IMR-90 (cell line): ENCODE measurements at regions not wholly inside any gene's neighbourhood (a gene's known extent, or its start where the extent isn't known, plus 50 kb on each side); places are given as distances from the start of the nearest gene placed in this dataset.

Experiments
- ATAC-seq: fragments of 200-7000 bp; cut with Tn5 transposase; 2 replicates; pipeline ENCODE4 v1.9.1; 2020; ENCODE audit warnings: low read depth, mild to moderate bottlenecking, moderate library complexity
- BruUV-seq: library from RNA; stranded (reverse); fragments of 400-500 nt; replicated peaks from 2 replicates; lab custom pipeline; 2021; lab: Mats Ljungman, UMichigan
- CTCF ChIA-PET: fragments of 300-600 bp; formaldehyde crosslinking; extraction: SDS; loops from one replicate; lab custom pipeline; 2021; ENCODE audit warnings: antibody characterized with exemption; lab: Yijun Ruan, JAX
- POLR2A ChIA-PET: fragments of 300-600 bp; sonication (Branson Sonifier 250); formaldehyde crosslinking; loops from one replicate; lab custom pipeline; 2022; ENCODE audit warnings: antibody characterized with exemption; ENCODE audit not compliant: unreplicated experiment; lab: Charles Lee
- DNase-seq: peaks from one replicate; pipeline ENCODE4 v3.0.0; 2013
- H2AFZ ChIP-seq: replicated peaks from 2 replicates; pipeline ENCODE3; 2013; ENCODE audit warnings: low read length, mild to moderate bottlenecking; ENCODE audit not compliant: poor library complexity
- H2AK5ac ChIP-seq: 2 replicates; pipeline ENCODE4 v1.6.1; 2013; ENCODE audit warnings: low read depth, low read length, inconsistent platforms
- H2AK9ac ChIP-seq: replicated peaks from 2 replicates; pipeline ENCODE3; 2013; ENCODE audit warnings: mild to moderate bottlenecking, low read depth, low read length, moderate library complexity; ENCODE audit not compliant: poor library complexity
- H2BK120ac ChIP-seq: 2 replicates; pipeline ENCODE4 v1.6.1; 2013; ENCODE audit warnings: low read depth, low read length, inconsistent platforms
- H2BK15ac ChIP-seq: 3 replicates; pipeline ENCODE4 v1.6.1; 2013; ENCODE audit warnings: low read depth, low read length, inconsistent platforms
- H2BK20ac ChIP-seq: 2 replicates; pipeline ENCODE4 v1.6.1; 2013; ENCODE audit warnings: low read depth, mild to moderate bottlenecking, inconsistent platforms, low read length, moderate library complexity
- H2BK5ac ChIP-seq: 2 replicates; pipeline ENCODE4 v1.6.1; 2013; ENCODE audit warnings: mild to moderate bottlenecking, low read depth, low read length, inconsistent platforms; ENCODE audit not compliant: poor library complexity, severe bottlenecking
- H3K14ac ChIP-seq: replicated peaks from 2 replicates; pipeline ENCODE4 v1.6.1; 2013; ENCODE audit warnings: low read depth, low read length, inconsistent platforms
- H3K18ac ChIP-seq: 2 replicates; pipeline ENCODE4 v1.6.1; 2013; ENCODE audit warnings: low read depth, low read length, control low read depth
- H3K23ac ChIP-seq: 2 replicates; pipeline ENCODE4 v1.6.1; 2013; ENCODE audit warnings: low read depth, low read length, inconsistent platforms
- H3K27ac ChIP-seq: 2 replicates; pipeline ENCODE4 v1.5.1; 2013; ENCODE audit warnings: mild to moderate bottlenecking, control low read depth, low read length; ENCODE audit not compliant: insufficient read depth
- H3K27me3 ChIP-seq: 2 replicates; pipeline ENCODE4 v1.6.1; 2013; ENCODE audit warnings: low read length; ENCODE audit not compliant: control insufficient read depth, insufficient read depth
- H3K36me3 ChIP-seq: 2 replicates; pipeline ENCODE4 v1.6.1; 2013; ENCODE audit warnings: low read length, mixed read lengths; ENCODE audit not compliant: control insufficient read depth, insufficient read depth
- H3K4ac ChIP-seq: 2 replicates; pipeline ENCODE4 v1.6.1; 2013; ENCODE audit warnings: low read depth, low read length, inconsistent platforms
- H3K4me1 ChIP-seq: 2 replicates; pipeline ENCODE4 v1.6.1; 2013; ENCODE audit warnings: low read length, mixed read lengths; ENCODE audit not compliant: control insufficient read depth, insufficient read depth
- H3K4me2 ChIP-seq: 2 replicates; pipeline ENCODE4 v1.6.1; 2013; ENCODE audit warnings: low read depth, mild to moderate bottlenecking, control low read depth, low read length, moderate library complexity
- H3K4me3 ChIP-seq: 2 replicates; pipeline ENCODE4 v1.5.1; 2013; ENCODE audit warnings: low read depth, mild to moderate bottlenecking, control low read depth, low read length, moderate library complexity; ENCODE audit not compliant: insufficient read depth
- H3K56ac ChIP-seq: 2 replicates; pipeline ENCODE4 v1.6.1; 2013; ENCODE audit warnings: low read length, inconsistent platforms; ENCODE audit not compliant: insufficient read depth; ENCODE audit errors: extremely low read depth
- H3K79me1 ChIP-seq, 2 experiments: 2 replicates each; pipeline ENCODE4 v1.6.1; 2013; ENCODE audit warnings: low read length in 2 of 2, inconsistent platforms in 1 of 2, low read depth in 1 of 2
- H3K9ac ChIP-seq: 2 replicates; pipeline ENCODE4 v1.6.1; 2013; ENCODE audit warnings: low read depth, low read length, control low read depth
- H3K9me1 ChIP-seq: 2 replicates; pipeline ENCODE4 v1.6.1; 2013; ENCODE audit warnings: low read length, inconsistent platforms; ENCODE audit not compliant: insufficient read depth
- H3K9me3 ChIP-seq: 2 replicates; pipeline ENCODE4 v1.6.1; 2013; ENCODE audit warnings: low read length; ENCODE audit not compliant: control insufficient read depth, insufficient read depth
- H4K20me1 ChIP-seq: 2 replicates; pipeline ENCODE4 v1.6.1; 2013; ENCODE audit warnings: low read length, inconsistent platforms; ENCODE audit not compliant: insufficient read depth
- H4K5ac ChIP-seq: 2 replicates; pipeline ENCODE4 v1.6.1; 2013; ENCODE audit warnings: mild to moderate bottlenecking, low read depth, low read length, control low read depth
- H4K8ac ChIP-seq, 2 experiments: 2 replicates each; pipeline ENCODE4 v1.6.1; 2013; ENCODE audit warnings: low read depth in 2 of 2, low read length in 2 of 2, control low read depth in 1 of 2, inconsistent platforms in 1 of 2
- H4K91ac ChIP-seq: 2 replicates; pipeline ENCODE4 v1.6.1; 2013; ENCODE audit warnings: low read depth, low read length, inconsistent platforms; ENCODE audit not compliant: insufficient read depth
- BHLHE40 ChIP-seq: fragments of 150-350 bp; IDR thresholded peaks from 2 replicates; pipeline ENCODE4 v1.6.1; 2016; ENCODE audit warnings: mild to moderate bottlenecking, low read depth, low read length
- CEBPB ChIP-seq: IDR thresholded peaks from 2 replicates; pipeline ENCODE4 v1.6.1; 2012; ENCODE audit warnings: low read depth, low read length, improper control_type of control experiment
- CHD1 ChIP-seq: IDR thresholded peaks from 2 replicates; pipeline ENCODE4 v1.6.1; 2012; ENCODE audit warnings: low read depth, low read length, improper control_type of control experiment
- MAFK ChIP-seq: IDR thresholded peaks from 2 replicates; pipeline ENCODE4 v1.6.1; 2012; ENCODE audit warnings: low read depth, low read length, improper control_type of control experiment
- MXI1 ChIP-seq: IDR thresholded peaks from 2 replicates; pipeline ENCODE4 v1.6.1; 2012; ENCODE audit warnings: low read depth, mild to moderate bottlenecking, low read length, moderate library complexity, borderline replicate concordance
- POLR2A ChIP-seq: IDR thresholded peaks from 2 replicates; pipeline ENCODE4 v1.6.1; 2012; ENCODE audit warnings: mild to moderate bottlenecking, low read depth, low read length
- RAD21 ChIP-seq: IDR thresholded peaks from 2 replicates; pipeline ENCODE4 v1.6.1; 2012; ENCODE audit warnings: low read length, improper control_type of control experiment
- RCOR1 ChIP-seq: IDR thresholded peaks from 2 replicates; pipeline ENCODE4 v1.6.1; 2012; ENCODE audit warnings: mild to moderate bottlenecking, low read length, improper control_type of control experiment; ENCODE audit not compliant: insufficient replicate concordance
- WGBS, 2 experiments: methylation state at CpG; one replicate each; pipeline versions ENCODE4 v1.1.5 to v1.1.7; 2013; ENCODE audit warnings: missing lambda C conversion rate in 2 of 2; ENCODE audit not compliant: insufficient read length in 1 of 2; ENCODE audit errors: extremely low coverage in 2 of 2; 5-methylcytosine and 5-hydroxymethylcytosine counted together
- dilution Hi-C: fragments of 300-500 bp; cut with HindIII; formaldehyde crosslinking; loops from one replicate; pipeline ENCODE4 v1.14.3; 2018; ENCODE audit warnings: low sequenced_read_pairs; ENCODE audit not compliant: unreplicated experiment
- in situ Hi-C: fragments of 300-500 bp; cut with MboI; formaldehyde crosslinking; loops from 3 replicates; pipeline ENCODE4 v1.14.3; 2019; ENCODE audit warnings: low sequenced_read_pairs, inconsistent platforms, mixed read lengths
- intact Hi-C: fragments of 100-400 bp; cut with micrococcal nuclease; formaldehyde crosslinking; loops from 2 replicates; pipeline ENCODE4 v1.10.0; 2022

- no peak overlapping the region for H3K4me3 ChIP-seq
- no peak for TF ChIP-seq BHLHE40
- TF ChIP-seq MXI1: no peak
- no peak for TF ChIP-seq MAFK
- TF ChIP-seq RAD21: no peak
- TF ChIP-seq CHD1: no peak
- TF ChIP-seq RCOR1: no peak
- no peak for TF ChIP-seq CEBPB
- TF ChIP-seq POLR2A: no peak
- no peak overlapping the region for H2AK5ac ChIP-seq
- DNase-seq: no peak
- in situ Hi-C loops (no loop called here), dilution Hi-C loops (no loop called here), intact Hi-C loops (no loop called here)
- H3K36me3 ChIP-seq: no peaks in the 10 kb centered on the region
- H3K4me2 ChIP-seq: no peak overlapping the region
- no peak overlapping the region for H3K27ac ChIP-seq
- no peak overlapping the region for H2AFZ ChIP-seq
- no peak overlapping the region for H3K56ac ChIP-seq
- CTCF ChIA-PET: no interaction called here
- WGBS, 2 experiments: no CpG with 5 or more reads among the region's 5 CpGs
- no peak for ATAC-seq
- H3K4me1 ChIP-seq: no peaks in the 10 kb centered on the region
- no peak overlapping the region for H3K4ac ChIP-seq
- no peak overlapping the region for H4K5ac ChIP-seq
- H3K27me3 ChIP-seq: no peaks in the 10 kb centered on the region; the same call in none of the 2 replicates
- no peak overlapping the region for H4K8ac ChIP-seq
- no peak overlapping the region for H2AK9ac ChIP-seq
- no peak overlapping the region for H3K18ac ChIP-seq
- H2BK5ac ChIP-seq: no peak overlapping the region
- H4K91ac ChIP-seq: no peak overlapping the region
- H3K9me3 ChIP-seq: no peaks in the 10 kb centered on the region
- no peaks in the 10 kb centered on the region for H4K20me1 ChIP-seq
- no peak overlapping the region for H3K14ac ChIP-seq
- POLR2A ChIA-PET: no interaction called here
- BruUV-seq: no TSS peak
- no peak overlapping the region for H2BK20ac ChIP-seq
- no peak overlapping the region for H2BK120ac ChIP-seq
- no peak overlapping the region for H3K23ac ChIP-seq
- H2BK15ac ChIP-seq: no peak overlapping the region
- H3K9ac ChIP-seq: no peak overlapping the region
- no peaks in the 10 kb centered on the region for H3K79me1 ChIP-seq
- no peaks in the 10 kb centered on the region for H3K9me1 ChIP-seq
These were observed 58.4 kb downstream of the FOXI1 start for GRCh38 chr5:170164087-170164486.
